Lower leg skin (tissue), 3 donors: ENCODE measurements at regions not wholly inside any gene's neighbourhood (a gene's known extent, or its start where the extent isn't known, plus 50 kb on each side); places are given as distances from the start of the nearest gene placed in this dataset.

Experiments used
- CTCF ChIP-seq, 3 donors: fragments of 450-650 bp; IDR thresholded peaks; one replicate each; pipeline ENCODE4 v1.5.1; 2016; ENCODE audit warnings: antibody characterized with exemption in 3 of 3, mild to moderate bottlenecking in 3 of 3, moderate library complexity in 2 of 3
- POLR2A ChIP-seq, 2 donors: fragments of 450-650 bp; IDR thresholded peaks; one replicate each; pipeline ENCODE4 v1.6.1; 2016 to 2017; ENCODE audit warnings: antibody characterized with exemption in 2 of 2, mild to moderate bottlenecking in 1 of 2, moderate library complexity in 1 of 2

GRCh38 chr4:111959222-111959621, 186.0 kb upstream of the FAM241A start:
- TF ChIP-seq CTCF (IDR thresholded peaks at IDR 0.05): no peak
- TF ChIP-seq POLR2A (IDR thresholded peaks at IDR 0.05): no peak
